HEK293 (cell line): ENCODE measurements at regions not wholly inside any gene's neighbourhood (a gene's known extent, or its start where the extent isn't known, plus 50 kb on each side); places are given as distances from the start of the nearest gene placed in this dataset.

ENCODE experiments used
- MYNN ChIP-seq: fragments of 450-650 bp; formaldehyde crosslinking; IDR thresholded peaks from 2 replicates; pipeline ENCODE4 v1.5.1; 2016; ENCODE audit warnings: missing biosample characterization, missing genetic modification characterization, borderline replicate concordance
- TCF7L2 ChIP-seq: IDR thresholded peaks from 2 replicates; pipeline ENCODE4 v1.6.1; 2011; ENCODE audit warnings: low read depth, mild to moderate bottlenecking, inconsistent platforms, low read length, moderate library complexity, borderline replicate concordance
- YY1 ChIP-seq: fragments of 450-650 bp; formaldehyde crosslinking; IDR thresholded peaks from 2 replicates; pipeline ENCODE4 v1.5.1; 2018; ENCODE audit warnings: missing biosample characterization, missing genetic modification characterization
- ZBTB1 ChIP-seq: fragments of 450-650 bp; formaldehyde crosslinking; IDR thresholded peaks from 2 replicates; pipeline ENCODE4 v1.5.1; 2016; ENCODE audit warnings: missing biosample characterization, missing genetic modification characterization
- ZNF274 ChIP-seq, 2 experiments: fragments of 200-500 bp in 1 of 2; fragments of 450-650 bp in 1 of 2; sonication (Bioruptor generic) in 1 of 2; formaldehyde crosslinking in 1 of 2; IDR thresholded peaks; 2 replicates each; pipeline versions ENCODE4 v1.5.1 to v1.6.1; 2014 to 2016; ENCODE audit warnings: borderline replicate concordance in 1 of 2, inconsistent platforms in 1 of 2, low read length in 1 of 2, missing biosample characterization in 1 of 2, missing genetic modification characterization in 1 of 2
- ZNF311 ChIP-seq: fragments of 450-650 bp; formaldehyde crosslinking; IDR thresholded peaks from 2 replicates; pipeline ENCODE4 v1.5.1; 2017; ENCODE audit warnings: missing biosample characterization, missing genetic modification characterization, borderline replicate concordance
- ZNF596 ChIP-seq: fragments of 450-650 bp; IDR thresholded peaks from 2 replicates; pipeline ENCODE4 v1.5.0; 2018; ENCODE audit warnings: missing biosample characterization, mild to moderate bottlenecking, missing genetic modification characterization, moderate library complexity
- TF ChIP-seq, protein P1 (sequence below): sonication (generic); formaldehyde crosslinking; IDR thresholded peaks from 2 replicates; pipeline ENCODE4 v1.8.1; 2022; ENCODE audit warnings: mild to moderate bottlenecking, moderate library complexity, missing genetic modification reagents
- TF ChIP-seq, protein P2 (sequence below): fragments of 450-650 bp; formaldehyde crosslinking; IDR thresholded peaks from 2 replicates; pipeline ENCODE4 v1.5.1; 2017; ENCODE audit warnings: missing biosample characterization, missing genetic modification characterization
- TF ChIP-seq, protein P3 (sequence below): fragments of 450-650 bp; formaldehyde crosslinking; IDR thresholded peaks from 2 replicates; pipeline ENCODE4 v1.5.1; 2016; ENCODE audit warnings: missing biosample characterization, missing genetic modification characterization
- TF ChIP-seq, protein P4 (sequence below): fragments of 450-650 bp; formaldehyde crosslinking; IDR thresholded peaks from 2 replicates; pipeline ENCODE4 v1.5.1; 2016; ENCODE audit warnings: missing biosample characterization, missing genetic modification characterization
- TF ChIP-seq, protein P5 (sequence below): fragments of 450-650 bp; formaldehyde crosslinking; IDR thresholded peaks from 2 replicates; pipeline ENCODE4; 2016; ENCODE audit warnings: missing biosample characterization, missing genetic modification characterization

DNA sequence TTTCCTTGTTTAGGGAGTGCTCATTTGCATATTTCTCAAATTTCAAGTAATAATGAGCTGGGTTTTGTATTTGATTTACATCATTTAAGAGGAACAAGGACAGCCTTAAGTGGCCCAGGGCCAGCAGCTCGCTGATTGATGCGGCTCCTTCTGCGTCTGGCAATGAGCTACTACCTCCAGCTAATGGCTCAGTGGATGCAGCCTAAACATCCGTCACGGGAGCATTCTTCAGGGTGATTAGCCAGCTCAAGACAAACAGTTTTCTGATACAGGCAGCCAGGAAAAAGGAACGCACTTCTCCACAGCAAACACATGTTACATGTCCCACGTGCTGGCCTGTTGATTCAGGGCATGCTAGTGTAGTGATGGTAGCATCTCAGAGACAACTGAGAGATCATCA is 169.3 kb upstream of the TCERG1L start:
- no peak for TF ChIP-seq ZNF596 (tag by site-specific recombination)
- TF ChIP-seq, protein P1, sequence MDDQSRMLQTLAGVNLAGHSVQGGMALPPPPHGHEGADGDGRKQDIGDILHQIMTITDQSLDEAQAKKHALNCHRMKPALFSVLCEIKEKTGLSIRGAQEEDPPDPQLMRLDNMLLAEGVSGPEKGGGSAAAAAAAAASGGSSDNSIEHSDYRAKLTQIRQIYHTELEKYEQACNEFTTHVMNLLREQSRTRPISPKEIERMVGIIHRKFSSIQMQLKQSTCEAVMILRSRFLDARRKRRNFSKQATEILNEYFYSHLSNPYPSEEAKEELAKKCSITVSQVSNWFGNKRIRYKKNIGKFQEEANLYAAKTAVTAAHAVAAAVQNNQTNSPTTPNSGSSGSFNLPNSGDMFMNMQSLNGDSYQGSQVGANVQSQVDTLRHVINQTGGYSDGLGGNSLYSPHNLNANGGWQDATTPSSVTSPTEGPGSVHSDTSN (CRISPR knock-in tag), result no peak
- TF ChIP-seq, protein P2, sequence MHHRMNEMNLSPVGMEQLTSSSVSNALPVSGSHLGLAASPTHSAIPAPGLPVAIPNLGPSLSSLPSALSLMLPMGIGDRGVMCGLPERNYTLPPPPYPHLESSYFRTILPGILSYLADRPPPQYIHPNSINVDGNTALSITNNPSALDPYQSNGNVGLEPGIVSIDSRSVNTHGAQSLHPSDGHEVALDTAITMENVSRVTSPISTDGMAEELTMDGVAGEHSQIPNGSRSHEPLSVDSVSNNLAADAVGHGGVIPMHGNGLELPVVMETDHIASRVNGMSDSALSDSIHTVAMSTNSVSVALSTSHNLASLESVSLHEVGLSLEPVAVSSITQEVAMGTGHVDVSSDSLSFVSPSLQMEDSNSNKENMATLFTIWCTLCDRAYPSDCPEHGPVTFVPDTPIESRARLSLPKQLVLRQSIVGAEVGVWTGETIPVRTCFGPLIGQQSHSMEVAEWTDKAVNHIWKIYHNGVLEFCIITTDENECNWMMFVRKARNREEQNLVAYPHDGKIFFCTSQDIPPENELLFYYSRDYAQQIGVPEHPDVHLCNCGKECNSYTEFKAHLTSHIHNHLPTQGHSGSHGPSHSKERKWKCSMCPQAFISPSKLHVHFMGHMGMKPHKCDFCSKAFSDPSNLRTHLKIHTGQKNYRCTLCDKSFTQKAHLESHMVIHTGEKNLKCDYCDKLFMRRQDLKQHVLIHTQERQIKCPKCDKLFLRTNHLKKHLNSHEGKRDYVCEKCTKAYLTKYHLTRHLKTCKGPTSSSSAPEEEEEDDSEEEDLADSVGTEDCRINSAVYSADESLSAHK (tag by site-specific recombination), result no peak
- TF ChIP-seq, protein P3, sequence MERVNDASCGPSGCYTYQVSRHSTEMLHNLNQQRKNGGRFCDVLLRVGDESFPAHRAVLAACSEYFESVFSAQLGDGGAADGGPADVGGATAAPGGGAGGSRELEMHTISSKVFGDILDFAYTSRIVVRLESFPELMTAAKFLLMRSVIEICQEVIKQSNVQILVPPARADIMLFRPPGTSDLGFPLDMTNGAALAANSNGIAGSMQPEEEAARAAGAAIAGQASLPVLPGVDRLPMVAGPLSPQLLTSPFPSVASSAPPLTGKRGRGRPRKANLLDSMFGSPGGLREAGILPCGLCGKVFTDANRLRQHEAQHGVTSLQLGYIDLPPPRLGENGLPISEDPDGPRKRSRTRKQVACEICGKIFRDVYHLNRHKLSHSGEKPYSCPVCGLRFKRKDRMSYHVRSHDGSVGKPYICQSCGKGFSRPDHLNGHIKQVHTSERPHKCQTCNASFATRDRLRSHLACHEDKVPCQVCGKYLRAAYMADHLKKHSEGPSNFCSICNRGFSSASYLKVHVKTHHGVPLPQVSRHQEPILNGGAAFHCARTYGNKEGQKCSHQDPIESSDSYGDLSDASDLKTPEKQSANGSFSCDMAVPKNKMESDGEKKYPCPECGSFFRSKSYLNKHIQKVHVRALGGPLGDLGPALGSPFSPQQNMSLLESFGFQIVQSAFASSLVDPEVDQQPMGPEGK, result no peak
- TF ChIP-seq, protein P4, sequence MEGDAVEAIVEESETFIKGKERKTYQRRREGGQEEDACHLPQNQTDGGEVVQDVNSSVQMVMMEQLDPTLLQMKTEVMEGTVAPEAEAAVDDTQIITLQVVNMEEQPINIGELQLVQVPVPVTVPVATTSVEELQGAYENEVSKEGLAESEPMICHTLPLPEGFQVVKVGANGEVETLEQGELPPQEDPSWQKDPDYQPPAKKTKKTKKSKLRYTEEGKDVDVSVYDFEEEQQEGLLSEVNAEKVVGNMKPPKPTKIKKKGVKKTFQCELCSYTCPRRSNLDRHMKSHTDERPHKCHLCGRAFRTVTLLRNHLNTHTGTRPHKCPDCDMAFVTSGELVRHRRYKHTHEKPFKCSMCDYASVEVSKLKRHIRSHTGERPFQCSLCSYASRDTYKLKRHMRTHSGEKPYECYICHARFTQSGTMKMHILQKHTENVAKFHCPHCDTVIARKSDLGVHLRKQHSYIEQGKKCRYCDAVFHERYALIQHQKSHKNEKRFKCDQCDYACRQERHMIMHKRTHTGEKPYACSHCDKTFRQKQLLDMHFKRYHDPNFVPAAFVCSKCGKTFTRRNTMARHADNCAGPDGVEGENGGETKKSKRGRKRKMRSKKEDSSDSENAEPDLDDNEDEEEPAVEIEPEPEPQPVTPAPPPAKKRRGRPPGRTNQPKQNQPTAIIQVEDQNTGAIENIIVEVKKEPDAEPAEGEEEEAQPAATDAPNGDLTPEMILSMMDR (tag by site-specific recombination), result no peak
- no peak for TF ChIP-seq ZNF311 (tag by site-specific recombination)
- TF ChIP-seq, protein P5, sequence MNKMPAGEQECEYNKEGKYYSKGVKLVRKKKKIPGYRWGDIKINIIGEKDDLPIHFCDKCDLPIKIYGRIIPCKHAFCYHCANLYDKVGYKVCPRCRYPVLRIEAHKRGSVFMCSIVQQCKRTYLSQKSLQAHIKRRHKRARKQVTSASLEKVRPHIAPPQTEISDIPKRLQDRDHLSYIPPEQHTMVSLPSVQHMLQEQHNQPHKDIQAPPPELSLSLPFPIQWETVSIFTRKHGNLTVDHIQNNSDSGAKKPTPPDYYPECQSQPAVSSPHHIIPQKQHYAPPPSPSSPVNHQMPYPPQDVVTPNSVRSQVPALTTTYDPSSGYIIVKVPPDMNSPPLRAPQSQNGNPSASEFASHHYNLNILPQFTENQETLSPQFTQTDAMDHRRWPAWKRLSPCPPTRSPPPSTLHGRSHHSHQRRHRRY (tag by site-specific recombination), result no peak
- no peak for TF ChIP-seq TCF7L2
- TF ChIP-seq MYNN (tag by site-specific recombination), result no peak
- no peak for TF ChIP-seq ZNF274 (IDR thresholded peaks at IDR 0.05; ENCODE audit: low read length)
- TF ChIP-seq ZNF274 (tag by site-specific recombination; IDR thresholded peaks at IDR 0.05; ENCODE audit: borderline replicate concordance), result no peak
- no peak for TF ChIP-seq ZBTB1
- no peak for TF ChIP-seq YY1 (tag by site-specific recombination)
